Uterus (tissue), 2 donors: ENCODE measurements at regions not wholly inside any gene's neighbourhood (a gene's known extent, or its start where the extent isn't known, plus 50 kb on each side); places are given as distances from the start of the nearest gene placed in this dataset.

ENCODE experiments used
- CTCF ChIP-seq, 4 experiments: fragments of 200-600 bp in 2 of 4; fragments of 450-650 bp in 2 of 4; sonication (generic) in 2 of 4; IDR thresholded peaks; one replicate each; pipeline ENCODE4 v1.5.1; 2016 to 2019; ENCODE audit warnings: antibody characterized with exemption in 4 of 4, mild to moderate bottlenecking in 2 of 4, moderate library complexity in 1 of 4
- POLR2A ChIP-seq, 2 donors: fragments of 450-650 bp; IDR thresholded peaks; one replicate each; pipeline ENCODE4 v1.6.1; 2016; ENCODE audit warnings: antibody characterized with exemption in 2 of 2, mild to moderate bottlenecking in 1 of 2, moderate library complexity in 1 of 2

GRCh38 chr5:29304545-29304944 is 1888.9 kb upstream of the CDH6 start:
- TF ChIP-seq CTCF (IDR thresholded peaks at IDR 0.05) (no peak), POLR2A (IDR thresholded peaks at IDR 0.05) (no peak)
